ES-I3 (cell line): ENCODE measurements at regions not wholly inside any gene's neighbourhood (a gene's known extent, or its start where the extent isn't known, plus 50 kb on each side); places are given as distances from the start of the nearest gene placed in this dataset.
"Not testable (repeated sequence)": the region's sequence is repeated elsewhere in the genome, so short reads cannot be mapped to it uniquely, and the experiment has no call there.

ENCODE experiments used
- H3K36me3 ChIP-seq: 2 replicates; pipeline ENCODE4 v1.6.1; 2013; ENCODE audit warnings: mild to moderate bottlenecking, low read length, control low read depth, moderate library complexity; ENCODE audit not compliant: insufficient read depth
- H3K4me1 ChIP-seq: 2 replicates; pipeline ENCODE4 v1.6.1; 2013; ENCODE audit warnings: mild to moderate bottlenecking, control low read depth, low read length; ENCODE audit not compliant: insufficient read depth
- H3K9ac ChIP-seq: 2 replicates; pipeline ENCODE4 v1.6.1; 2013; ENCODE audit warnings: low read depth, mild to moderate bottlenecking, low read length, moderate library complexity
- H3K9me3 ChIP-seq: 2 replicates; pipeline ENCODE4 v1.6.1; 2013; ENCODE audit warnings: mild to moderate bottlenecking, low read length, moderate library complexity; ENCODE audit not compliant: control insufficient read depth, insufficient read depth

DNA sequence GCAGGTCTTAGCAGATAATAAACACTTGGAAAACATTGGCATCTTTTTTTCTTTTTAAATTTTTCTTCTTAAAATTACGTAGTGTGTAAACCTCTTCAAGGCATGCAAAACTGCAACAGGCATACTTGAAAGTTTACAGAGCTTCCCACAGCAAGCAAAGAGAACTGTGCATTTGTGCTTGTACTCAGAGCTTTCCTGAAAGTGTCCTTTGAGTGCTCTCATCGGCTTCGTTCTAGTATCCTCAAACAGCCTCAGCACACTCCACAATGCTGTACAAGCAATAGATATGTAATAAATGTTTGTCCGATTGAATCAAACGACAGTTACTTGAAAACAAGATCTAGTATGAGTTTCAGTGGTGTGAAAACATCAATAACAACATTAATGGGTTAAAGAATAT, 227.5 kb downstream of the PAPSS1 start:
- H3K9me3 ChIP-seq, result no peaks in the 10 kb centered on the region
- no peak overlapping the region for H3K9ac ChIP-seq
- H3K36me3 ChIP-seq, result no peaks in the 10 kb centered on the region
- H3K4me1 ChIP-seq, result no peaks in the 10 kb centered on the region

GRCh38 chr4:107490116-107490515, 229.9 kb downstream of the PAPSS1 start:
- Histone ChIP-seq H3K36me3 (no peaks in the 10 kb centered on the region), H3K9me3 (no peaks in the 10 kb centered on the region), H3K9ac (no peak overlapping the region), H3K4me1 (no peaks in the 10 kb centered on the region)

DNA sequence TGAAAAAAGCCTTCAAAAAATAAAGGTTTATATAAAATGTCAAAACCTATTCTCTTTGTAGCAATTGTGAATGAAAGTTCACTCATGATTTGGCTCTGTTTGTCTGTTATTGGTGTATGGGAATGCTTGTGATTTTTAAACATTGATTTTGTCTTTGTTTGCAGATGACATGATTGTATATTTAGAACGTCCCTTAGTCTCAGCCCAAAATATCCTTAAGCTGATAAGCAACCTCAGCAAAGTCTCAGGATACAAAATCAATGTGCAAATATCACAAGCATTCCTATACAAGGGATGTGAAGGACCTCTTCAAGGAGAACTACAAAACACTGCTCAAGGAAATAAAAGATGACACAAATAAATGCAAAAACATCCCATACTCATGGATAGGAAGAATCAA, 236.4 kb downstream of the PAPSS1 start:
- not testable (repeated sequence) for H3K9ac ChIP-seq, H3K9me3 ChIP-seq, H3K4me1 ChIP-seq, H3K36me3 ChIP-seq

DNA sequence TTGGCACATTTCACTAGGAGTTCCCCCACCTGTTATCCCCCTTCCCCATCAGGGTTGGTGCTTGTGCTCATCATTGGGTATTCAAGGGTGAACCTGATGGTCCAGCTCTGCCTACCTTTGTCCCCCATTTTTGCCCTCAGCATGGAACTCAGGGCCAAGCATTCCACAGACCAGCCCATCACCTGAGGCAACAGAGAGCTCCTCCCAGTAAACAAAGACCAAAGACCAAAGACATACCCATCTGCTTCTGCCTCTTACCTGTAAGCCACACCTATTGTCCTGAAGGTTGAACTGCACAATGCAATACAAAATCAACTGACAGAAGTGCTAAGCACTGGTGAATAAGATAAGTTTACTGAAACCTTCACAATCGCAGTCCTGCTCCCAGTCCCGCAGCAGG, 237.5 kb downstream of the PAPSS1 start:
- Histone ChIP-seq H3K4me1 (no peaks in the 10 kb centered on the region), H3K9me3 (no peaks in the 10 kb centered on the region), H3K9ac (no peak overlapping the region), H3K36me3 (no peaks in the 10 kb centered on the region)

GRCh38 chr4:107478327-107478980, 241.6 kb downstream of the PAPSS1 start:
- Histone ChIP-seq H3K9ac (no peak overlapping the region), H3K36me3 (no peaks in the 10 kb centered on the region), H3K4me1 (no peaks in the 10 kb centered on the region), H3K9me3 (no peaks in the 10 kb centered on the region)

- Histone ChIP-seq H3K9ac (no peak overlapping the region), H3K4me1 (no peaks in the 10 kb centered on the region), H3K9me3 (no peaks in the 10 kb centered on the region), H3K36me3 (no peaks in the 10 kb centered on the region)
Observed at GRCh38 chr4:107473126-107473525, 246.9 kb downstream of the PAPSS1 start.

DNA sequence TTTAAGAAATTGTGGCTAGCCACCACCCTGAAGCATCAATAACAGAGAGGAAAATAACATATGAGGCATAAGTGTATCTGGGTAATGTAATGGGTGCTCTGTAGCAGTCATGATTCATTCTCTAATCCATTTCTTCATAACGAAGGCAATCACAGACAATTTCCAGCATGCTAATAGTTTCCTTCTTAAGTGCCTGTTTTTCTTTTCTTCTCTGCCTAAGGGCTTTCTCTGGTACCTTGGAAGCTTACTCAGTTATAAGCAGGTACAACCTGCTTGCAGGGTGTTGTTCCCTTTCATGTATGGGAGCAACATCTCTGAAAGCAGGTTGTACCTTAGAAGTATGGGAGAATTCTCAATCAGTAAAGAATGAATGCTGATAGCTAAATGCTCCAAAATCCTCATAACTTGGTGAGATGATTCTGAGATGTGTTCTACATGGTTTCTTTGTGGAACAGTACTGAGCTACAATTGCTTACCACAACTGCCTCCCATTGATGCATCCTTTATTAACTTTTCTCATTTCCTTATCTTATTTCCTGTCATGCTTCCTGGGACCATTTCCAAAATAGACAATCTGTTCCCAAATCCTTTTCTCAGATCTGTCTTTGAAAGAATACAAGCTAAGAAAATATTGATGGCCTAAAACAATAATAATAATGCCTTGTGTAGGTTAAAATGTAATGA, 247.6 kb downstream of the PAPSS1 start:
- Histone ChIP-seq H3K4me1 (no peaks in the 10 kb centered on the region), H3K9me3 (no peaks in the 10 kb centered on the region), H3K36me3 (no peaks in the 10 kb centered on the region), H3K9ac (no peak overlapping the region)

GRCh38 chr4:107470173-107470572, 249.9 kb downstream of the PAPSS1 start:
- no peaks in the 10 kb centered on the region for H3K36me3 ChIP-seq
- H3K9ac ChIP-seq, result no peak overlapping the region

GRCh38 chr4:107468812-107469211, 251.2 kb downstream of the PAPSS1 start:
- H3K4me1 ChIP-seq, result no peaks in the 10 kb centered on the region
- H3K36me3 ChIP-seq, result no peaks in the 10 kb centered on the region
- no peaks in the 10 kb centered on the region for H3K9me3 ChIP-seq
- no peak overlapping the region for H3K9ac ChIP-seq

More at GRCh38 chr4:107470173-107470572, 249.9 kb downstream of the PAPSS1 start:
- no peaks in the 10 kb centered on the region for H3K4me1 ChIP-seq
- no peaks in the 10 kb centered on the region for H3K9me3 ChIP-seq

GRCh38 chr4:107468156-107468555, 251.9 kb downstream of the PAPSS1 start:
- Histone ChIP-seq H3K9me3 (no peaks in the 10 kb centered on the region), H3K9ac (no peak overlapping the region), H3K36me3 (no peaks in the 10 kb centered on the region), H3K4me1 (no peaks in the 10 kb centered on the region)

GRCh38 chr4:107467461-107467860, 252.6 kb downstream of the PAPSS1 start:
- H3K36me3 ChIP-seq, result no peaks in the 10 kb centered on the region

DNA sequence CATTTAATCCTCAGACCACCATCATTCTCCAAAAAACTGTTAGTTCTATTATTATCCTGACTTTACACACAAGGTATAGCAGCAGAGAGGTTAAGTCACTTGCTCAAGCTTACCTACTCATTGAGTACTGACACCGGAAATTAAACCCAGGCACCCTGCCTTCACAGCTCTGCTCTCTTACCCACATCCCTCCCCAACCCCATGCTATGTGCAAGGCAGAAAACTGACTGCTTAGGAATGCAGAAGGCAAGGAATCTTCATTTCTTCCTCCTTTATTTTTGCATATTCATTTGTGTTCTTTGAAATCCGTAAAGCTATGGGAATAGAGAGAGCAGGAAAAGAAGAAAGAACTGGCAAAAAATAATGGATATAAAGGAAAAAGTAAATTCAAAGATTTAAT, 261.8 kb downstream of the PAPSS1 start:
- Histone ChIP-seq H3K9ac (no peak overlapping the region), H3K4me1 (no peaks in the 10 kb centered on the region), H3K36me3 (no peaks in the 10 kb centered on the region), H3K9me3 (no peaks in the 10 kb centered on the region)

More at GRCh38 chr4:107467461-107467860, 252.6 kb downstream of the PAPSS1 start:
- Histone ChIP-seq H3K9me3 (no peaks in the 10 kb centered on the region), H3K9ac (no peak overlapping the region), H3K4me1 (no peaks in the 10 kb centered on the region)

GRCh38 chr4:107453987-107454386, 266.0 kb downstream of the PAPSS1 start:
- no peaks in the 10 kb centered on the region for H3K9me3 ChIP-seq
- H3K36me3 ChIP-seq, result no peaks in the 10 kb centered on the region
- H3K9ac ChIP-seq, result no peak overlapping the region
- H3K4me1 ChIP-seq, result no peaks in the 10 kb centered on the region

GRCh38 chr4:107452717-107453630, 267.1 kb downstream of the PAPSS1 start:
- no peaks in the 10 kb centered on the region for H3K9me3 ChIP-seq
- no peaks in the 10 kb centered on the region for H3K4me1 ChIP-seq
- no peak overlapping the region for H3K9ac ChIP-seq
- H3K36me3 ChIP-seq, result no peaks in the 10 kb centered on the region
